ENCODE measurements at regions not wholly inside any gene's neighbourhood (a gene's known extent, or its start where the extent isn't known, plus 50 kb on each side); places are given as distances from the start of the nearest gene placed in this dataset.

- no peaks in the 10 kb centered on the region for H3K27me3 ChIP-seq (replicated peaks in 1 of 2; ENCODE audit: control insufficient read depth in 2 of 2, extremely low read depth in 1 of 2, insufficient read depth in 2 of 2, low read length in 1 of 2)
- no peak for ATAC-seq (replicated peaks in 1 of 4)
- CTCF ChIA-PET = no interaction called here
- POLR2A ChIA-PET = no interaction called here
- Mint-ChIP-seq H3K27ac (no peak overlapping the region), H3K4me3 (no peak overlapping the region), H3K36me3 (no peaks in the 10 kb centered on the region), H3K9me3 (peaks cover 26 to 29% (median 26%) of the 10 kb centered on the region in 3 donors), H3K4me1 (no peaks in the 10 kb centered on the region), H3K27me3 (no peaks in the 10 kb centered on the region)
- H3K36me3 ChIP-seq (ENCODE audit: control insufficient read depth in 2 of 2, extremely low read depth in 1 of 2, insufficient read depth in 1 of 2, low read length in 1 of 2) = no peaks in the 10 kb centered on the region
- H3K27ac ChIP-seq (ENCODE audit: low read length) = no peak overlapping the region
- no peaks in the 10 kb centered on the region for H3K9me3 ChIP-seq
- 73% methylated on average over 3 of the region's 4 CpGs for WGBS (ENCODE audit: insufficient coverage)
- DNase-seq = no peak
- H3K4me3 ChIP-seq (ENCODE audit: control insufficient read depth in 1 of 2, extremely low read depth in 1 of 2, low read length in 1 of 2) = no peak overlapping the region
- H3K4me1 ChIP-seq (ENCODE audit: control insufficient read depth in 1 of 2, extremely low read depth in 1 of 2, insufficient read depth in 2 of 2, low read length in 2 of 2) = no peaks in the 10 kb centered on the region
Observed at GRCh38 chr7:52140851-52141250, 824.2 kb upstream of the COBL start.

- DNase-seq = no peak
- POLR2A ChIA-PET = no interaction called here
- Mint-ChIP-seq H3K9me3 (peaks cover 13 to 27% (median 17%) of the 10 kb centered on the region in 3 donors), H3K4me1 (no peaks in the 10 kb centered on the region), H3K4me3 (no peak overlapping the region), H3K36me3 (no peaks in the 10 kb centered on the region), H3K27me3 (no peaks in the 10 kb centered on the region), H3K27ac (no peak overlapping the region)
- no peak for ATAC-seq (replicated peaks in 1 of 4)
- H3K27me3 ChIP-seq (replicated peaks in 1 of 2; ENCODE audit: control insufficient read depth in 2 of 2, extremely low read depth in 1 of 2, insufficient read depth in 2 of 2, low read length in 1 of 2) = no peaks in the 10 kb centered on the region
- no peak overlapping the region for H3K4me3 ChIP-seq (ENCODE audit: control insufficient read depth in 1 of 2, extremely low read depth in 1 of 2, low read length in 1 of 2)
- CTCF ChIA-PET = no interaction called here
- no peak overlapping the region for H3K27ac ChIP-seq (ENCODE audit: low read length)
- H3K36me3 ChIP-seq (ENCODE audit: control insufficient read depth in 2 of 2, extremely low read depth in 1 of 2, insufficient read depth in 1 of 2, low read length in 1 of 2) = no peaks in the 10 kb centered on the region
- no peaks in the 10 kb centered on the region for H3K4me1 ChIP-seq (ENCODE audit: control insufficient read depth in 1 of 2, extremely low read depth in 1 of 2, insufficient read depth in 2 of 2, low read length in 2 of 2)
- H3K9me3 ChIP-seq = no peaks in the 10 kb centered on the region
Observed at GRCh38 chr7:52135403-52135802, 818.8 kb upstream of the COBL start.

GRCh38 chr7:52129278-52129677, 812.7 kb upstream of the COBL start:
- peaks cover 4 to 28% (median 11%) of the 10 kb centered on the region in 3 donors for H3K9me3 Mint-ChIP-seq
- no peaks in the 10 kb centered on the region for H3K4me1 Mint-ChIP-seq
- CTCF ChIA-PET = no interaction called here
- no peak for ATAC-seq (replicated peaks in 1 of 4)
- Histone ChIP-seq H3K27ac (ENCODE audit: low read length) (no peak overlapping the region), H3K4me1 (ENCODE audit: control insufficient read depth in 1 of 2, extremely low read depth in 1 of 2, insufficient read depth in 2 of 2, low read length in 2 of 2) (no peaks in the 10 kb centered on the region), H3K27me3 (replicated peaks in 1 of 2; ENCODE audit: control insufficient read depth in 2 of 2, extremely low read depth in 1 of 2, insufficient read depth in 2 of 2, low read length in 1 of 2) (no peaks in the 10 kb centered on the region), H3K4me3 (ENCODE audit: control insufficient read depth in 1 of 2, extremely low read depth in 1 of 2, low read length in 1 of 2) (no peak overlapping the region), H3K36me3 (ENCODE audit: control insufficient read depth in 2 of 2, extremely low read depth in 1 of 2, insufficient read depth in 1 of 2, low read length in 1 of 2) (no peaks in the 10 kb centered on the region), H3K9me3 (no peaks in the 10 kb centered on the region)
- POLR2A ChIA-PET = no interaction called here
- no peak overlapping the region for H3K27ac Mint-ChIP-seq
- 100% methylated on average over 1 of the region's 3 CpGs for WGBS (ENCODE audit: insufficient coverage)
- no peaks in the 10 kb centered on the region for H3K36me3 Mint-ChIP-seq
- no peaks in the 10 kb centered on the region for H3K27me3 Mint-ChIP-seq
- no peak for DNase-seq
- no peak overlapping the region for H3K4me3 Mint-ChIP-seq

DNA sequence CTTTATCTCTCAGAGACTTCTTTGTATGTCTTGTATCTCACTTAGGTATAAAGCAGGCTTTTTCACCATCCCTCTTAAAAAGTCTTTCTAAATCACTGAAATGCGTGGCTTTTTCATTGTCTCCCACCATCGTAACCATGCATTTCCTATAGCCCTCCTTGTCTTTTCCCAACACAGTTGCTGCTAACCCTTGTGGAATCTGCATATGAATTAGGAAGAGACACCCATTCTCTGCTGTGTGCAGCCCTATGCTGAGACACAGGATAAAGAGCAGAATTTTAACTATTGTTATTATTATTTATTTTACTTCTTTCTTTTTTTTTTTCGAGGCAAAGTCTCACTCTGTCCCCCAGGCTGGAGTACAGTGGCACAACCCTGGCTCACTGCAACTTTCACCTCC, 804.3 kb upstream of the COBL start:
- POLR2A ChIA-PET = interaction anchor here in 1 of 2 donors (0.7 kb wide), 1 partner anchor 21 kb away, joined by 3 read pairs; no protein-coding TSS in a partner anchor

DNA sequence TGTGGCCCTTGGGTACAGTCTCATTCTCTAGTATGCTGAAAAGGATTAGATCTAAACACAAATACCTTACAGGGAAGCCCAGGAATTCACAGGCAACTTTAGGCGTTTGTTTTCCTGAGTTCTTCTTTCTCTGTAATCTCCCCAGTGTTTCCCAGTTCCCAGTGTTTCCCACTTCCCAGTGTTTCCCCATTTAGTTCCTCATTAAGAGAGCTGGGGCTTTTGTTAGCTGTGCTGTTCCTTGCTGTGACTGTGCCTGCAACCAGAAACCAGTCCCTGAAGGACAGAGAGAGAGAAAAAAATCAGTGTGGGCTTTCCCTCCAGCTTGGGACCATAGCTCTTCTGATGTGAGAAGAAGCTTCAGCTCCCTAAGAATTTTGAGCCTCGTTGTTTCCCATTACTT, 802.9 kb upstream of the COBL start:
- no peak for DNase-seq
- H3K4me1 Mint-ChIP-seq = no peaks in the 10 kb centered on the region
- H3K27me3 Mint-ChIP-seq = no peaks in the 10 kb centered on the region
- peaks cover 0 to 21% (median 14%) of the 10 kb centered on the region in 3 donors for H3K9me3 Mint-ChIP-seq
- ATAC-seq (replicated peaks in 1 of 4) = no peak
- H3K4me1 ChIP-seq (ENCODE audit: control insufficient read depth in 1 of 2, extremely low read depth in 1 of 2, insufficient read depth in 2 of 2, low read length in 2 of 2) = no peaks in the 10 kb centered on the region
- no peaks in the 10 kb centered on the region for H3K27me3 ChIP-seq (replicated peaks in 1 of 2; ENCODE audit: control insufficient read depth in 2 of 2, extremely low read depth in 1 of 2, insufficient read depth in 2 of 2, low read length in 1 of 2)
- WGBS (ENCODE audit: insufficient coverage) = no CpG with 5 or more reads among the region's 2 CpGs
- POLR2A ChIA-PET = no interaction called here
- no peak overlapping the region for H3K27ac Mint-ChIP-seq
- H3K4me3 Mint-ChIP-seq = no peak overlapping the region
- no peaks in the 10 kb centered on the region for H3K9me3 ChIP-seq
- H3K4me3 ChIP-seq (ENCODE audit: control insufficient read depth in 1 of 2, extremely low read depth in 1 of 2, low read length in 1 of 2) = no peak overlapping the region
- no peaks in the 10 kb centered on the region for H3K36me3 Mint-ChIP-seq
- no peak overlapping the region for H3K27ac ChIP-seq (ENCODE audit: low read length)
- H3K36me3 ChIP-seq (ENCODE audit: control insufficient read depth in 2 of 2, extremely low read depth in 1 of 2, insufficient read depth in 1 of 2, low read length in 1 of 2) = no peaks in the 10 kb centered on the region
- CTCF ChIA-PET = no interaction called here

More for the DNA sequence above, 804.3 kb upstream of the COBL start:
- Mint-ChIP-seq H3K9me3 (peaks cover 0 to 21% (median 12%) of the 10 kb centered on the region in 3 donors), H3K4me1 (no peaks in the 10 kb centered on the region), H3K4me3 (no peak overlapping the region), H3K27ac (no peak overlapping the region), H3K27me3 (no peaks in the 10 kb centered on the region), H3K36me3 (no peaks in the 10 kb centered on the region)
- Histone ChIP-seq H3K4me1 (ENCODE audit: control insufficient read depth in 1 of 2, extremely low read depth in 1 of 2, insufficient read depth in 2 of 2, low read length in 2 of 2) (no peaks in the 10 kb centered on the region), H3K9me3 (no peaks in the 10 kb centered on the region), H3K4me3 (ENCODE audit: control insufficient read depth in 1 of 2, extremely low read depth in 1 of 2, low read length in 1 of 2) (no peak overlapping the region), H3K27ac (ENCODE audit: low read length) (no peak overlapping the region), H3K36me3 (ENCODE audit: control insufficient read depth in 2 of 2, extremely low read depth in 1 of 2, insufficient read depth in 1 of 2, low read length in 1 of 2) (no peaks in the 10 kb centered on the region), H3K27me3 (replicated peaks in 1 of 2; ENCODE audit: control insufficient read depth in 2 of 2, extremely low read depth in 1 of 2, insufficient read depth in 2 of 2, low read length in 1 of 2) (no peaks in the 10 kb centered on the region)
- WGBS (ENCODE audit: insufficient coverage) = no CpG with 5 or more reads among the region's 3 CpGs
- no peak for DNase-seq
- CTCF ChIA-PET = no interaction called here
- ATAC-seq (replicated peaks in 1 of 4) = no peak

DNA sequence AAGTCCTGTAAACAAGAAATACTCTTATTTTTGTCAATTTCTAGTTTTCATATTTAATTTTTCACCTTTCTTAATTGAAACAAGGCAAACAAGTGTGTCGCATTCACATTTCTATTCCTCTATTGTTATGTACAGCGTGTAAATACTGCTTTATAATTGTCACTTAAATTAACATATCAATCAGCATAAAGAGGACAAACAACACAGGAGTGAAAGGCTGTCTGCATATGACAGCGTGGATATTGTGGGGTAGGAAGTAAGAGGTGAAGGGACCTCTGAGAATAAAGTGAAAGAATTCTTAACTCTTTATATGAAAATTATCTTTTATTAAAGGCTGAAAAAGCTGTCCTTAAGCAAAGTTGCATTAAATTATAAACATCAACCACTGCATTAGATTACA, 797.9 kb upstream of the COBL start:
- H3K27ac Mint-ChIP-seq = no peak overlapping the region
- Histone ChIP-seq H3K4me3 (ENCODE audit: control insufficient read depth in 1 of 2, extremely low read depth in 1 of 2, low read length in 1 of 2) (no peak overlapping the region), H3K27ac (ENCODE audit: low read length) (no peak overlapping the region), H3K9me3 (no peaks in the 10 kb centered on the region), H3K27me3 (replicated peaks in 1 of 2; ENCODE audit: control insufficient read depth in 2 of 2, extremely low read depth in 1 of 2, insufficient read depth in 2 of 2, low read length in 1 of 2) (no peaks in the 10 kb centered on the region), H3K4me1 (ENCODE audit: control insufficient read depth in 1 of 2, extremely low read depth in 1 of 2, insufficient read depth in 2 of 2, low read length in 2 of 2) (no peaks in the 10 kb centered on the region), H3K36me3 (ENCODE audit: control insufficient read depth in 2 of 2, extremely low read depth in 1 of 2, insufficient read depth in 1 of 2, low read length in 1 of 2) (no peaks in the 10 kb centered on the region)
- DNase-seq (no peak), ATAC-seq (replicated peaks in 1 of 4) (no peak)
- H3K4me3 Mint-ChIP-seq = no peak overlapping the region
- H3K27me3 Mint-ChIP-seq = no peaks in the 10 kb centered on the region
- no peaks in the 10 kb centered on the region for H3K4me1 Mint-ChIP-seq
- CTCF ChIA-PET = no interaction called here
- no CpG with 5 or more reads among the region's 3 CpGs for WGBS (ENCODE audit: insufficient coverage)
- H3K9me3 Mint-ChIP-seq = peaks cover 0 to 26% (median 16%) of the 10 kb centered on the region in 3 donors
- H3K36me3 Mint-ChIP-seq = no peaks in the 10 kb centered on the region
- POLR2A ChIA-PET = no interaction called here

DNA sequence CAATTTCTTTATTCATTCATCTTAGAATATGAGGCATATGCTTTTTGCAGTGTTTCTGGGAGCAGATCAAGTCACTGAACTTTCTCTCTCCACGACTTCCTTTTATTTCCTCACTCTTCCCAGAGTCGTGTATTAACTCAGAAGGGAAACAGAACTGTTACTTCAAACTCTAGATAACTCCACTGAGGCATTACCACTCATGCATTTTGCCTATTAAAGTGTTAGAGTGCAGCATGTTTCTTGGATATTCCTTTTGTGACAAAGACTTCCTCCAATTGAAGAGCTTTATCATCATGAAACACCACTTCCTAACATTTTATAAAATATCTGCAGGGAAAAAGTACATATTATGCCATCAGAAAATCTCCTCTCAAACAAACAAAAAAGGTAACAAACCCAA, 797.4 kb upstream of the COBL start:
- ChIA-PET CTCF (no interaction called here), POLR2A (no interaction called here)
- Mint-ChIP-seq H3K36me3 (no peaks in the 10 kb centered on the region), H3K27me3 (no peaks in the 10 kb centered on the region), H3K9me3 (peaks cover 0 to 26% (median 16%) of the 10 kb centered on the region in 3 donors), H3K27ac (no peak overlapping the region), H3K4me3 (no peak overlapping the region), H3K4me1 (no peaks in the 10 kb centered on the region)
- no peaks in the 10 kb centered on the region for H3K36me3 ChIP-seq (ENCODE audit: control insufficient read depth in 2 of 2, extremely low read depth in 1 of 2, insufficient read depth in 1 of 2, low read length in 1 of 2)
- no peak for DNase-seq
- no peaks in the 10 kb centered on the region for H3K4me1 ChIP-seq (ENCODE audit: control insufficient read depth in 1 of 2, extremely low read depth in 1 of 2, insufficient read depth in 2 of 2, low read length in 2 of 2)
- no CpG with 5 or more reads among the region's 2 CpGs for WGBS (ENCODE audit: insufficient coverage)
- no peak overlapping the region for H3K4me3 ChIP-seq (ENCODE audit: control insufficient read depth in 1 of 2, extremely low read depth in 1 of 2, low read length in 1 of 2)
- no peaks in the 10 kb centered on the region for H3K27me3 ChIP-seq (replicated peaks in 1 of 2; ENCODE audit: control insufficient read depth in 2 of 2, extremely low read depth in 1 of 2, insufficient read depth in 2 of 2, low read length in 1 of 2)
- no peak for ATAC-seq (replicated peaks in 1 of 4)
- no peaks in the 10 kb centered on the region for H3K9me3 ChIP-seq
- H3K27ac ChIP-seq (ENCODE audit: low read length) = no peak overlapping the region
